GM23338 (cell line): ENCODE measurements at regions not wholly inside any gene's neighbourhood (a gene's known extent, or its start where the extent isn't known, plus 50 kb on each side); places are given as distances from the start of the nearest gene placed in this dataset.

Source experiments
- ATAC-seq: fragments of 200-7000 bp; cut with Tn5 transposase; 3 replicates; pipeline ENCODE4 v1.9.1; 2020
- DNase-seq: peaks from one replicate; pipeline ENCODE4 v3.0.0-alpha.2; 2015; ENCODE audit warnings: low spot score
- H2AFZ ChIP-seq: fragments of 200-600 bp; sonication (generic); 2 replicates; pipeline ENCODE4 v1.8.0; 2016; ENCODE audit warnings: antibody characterized with exemption, mild to moderate bottlenecking, moderate library complexity
- H3F3A ChIP-seq: fragments of 200-600 bp; sonication (generic); replicated peaks from 2 replicates; pipeline ENCODE4 v1.8.0; 2017; ENCODE audit warnings: antibody characterized with exemption, mixed run types, low read depth
- H3K27ac ChIP-seq: fragments of 200-600 bp; sonication (generic); 2 replicates; pipeline ENCODE4 v1.6.1; 2016; ENCODE audit warnings: low read depth
- H3K27me3 ChIP-seq: fragments of 200-600 bp; sonication (generic); 2 replicates; pipeline ENCODE4 v1.8.0; 2016; ENCODE audit warnings: mild to moderate bottlenecking, mixed run types, moderate library complexity; ENCODE audit not compliant: insufficient read depth
- H3K36me3 ChIP-seq: fragments of 200-600 bp; sonication (generic); 2 replicates; pipeline ENCODE4 v1.8.0; 2016; ENCODE audit warnings: mild to moderate bottlenecking; ENCODE audit not compliant: insufficient read depth
- H3K4me1 ChIP-seq: fragments of 200-600 bp; sonication (generic); 2 replicates; pipeline ENCODE4 v1.8.0; 2016; ENCODE audit warnings: mild to moderate bottlenecking, moderate library complexity; ENCODE audit not compliant: insufficient read depth
- H3K4me2 ChIP-seq: fragments of 200-600 bp; sonication (generic); 2 replicates; pipeline ENCODE4 v1.7.1; 2017; ENCODE audit warnings: mixed run types
- H3K4me3 ChIP-seq: fragments of 200-600 bp; sonication (generic); 2 replicates; pipeline ENCODE4 v1.6.1; 2016; ENCODE audit warnings: mixed run types
- H3K79me2 ChIP-seq: fragments of 200-600 bp; sonication (generic); replicated peaks from 2 replicates; pipeline ENCODE4 v1.8.0; 2017; ENCODE audit warnings: mild to moderate bottlenecking; ENCODE audit not compliant: insufficient read depth
- H3K9me2 ChIP-seq: fragments of 200-600 bp; sonication (generic); 2 replicates; pipeline ENCODE4 v1.8.0; 2017; ENCODE audit not compliant: insufficient read depth
- H4K20me1 ChIP-seq: fragments of 200-600 bp; sonication (generic); replicated peaks from 2 replicates; pipeline ENCODE4 v1.8.0; 2017; ENCODE audit warnings: mild to moderate bottlenecking; ENCODE audit not compliant: insufficient read depth
- H3K27ac Mint-ChIP-seq: 2 replicates; pipeline ENCODE4 v1.8.0; 2020; ENCODE audit warnings: inconsistent platforms, mild to moderate bottlenecking, moderate library complexity, mixed read lengths
- H3K27me3 Mint-ChIP-seq: 3 replicates; pipeline ENCODE4 v1.8.0; 2022; ENCODE audit warnings: low read depth, mild to moderate bottlenecking, moderate library complexity, mixed read lengths, inconsistent platforms; ENCODE audit not compliant: insufficient read depth, poor library complexity
- H3K36me3 Mint-ChIP-seq: 3 replicates; pipeline ENCODE4 v1.8.0; 2021; ENCODE audit warnings: low read depth, mild to moderate bottlenecking, inconsistent platforms, moderate library complexity, mixed read lengths
- H3K4me1 Mint-ChIP-seq: 3 replicates; pipeline ENCODE4 v1.8.0; 2020; ENCODE audit warnings: mild to moderate bottlenecking, inconsistent platforms, mixed read lengths
- H3K4me3 Mint-ChIP-seq: 3 replicates; pipeline ENCODE4 v1.8.0; 2021; ENCODE audit warnings: moderate library complexity, mild to moderate bottlenecking, inconsistent platforms, mixed read lengths
- H3K9me3 Mint-ChIP-seq: 3 replicates; pipeline ENCODE4 v1.8.0; 2020; ENCODE audit warnings: moderate library complexity, mild to moderate bottlenecking, inconsistent platforms, mixed read lengths
- CREB1 ChIP-seq: fragments of 250-450 bp; sonication (Bioruptor Pico); IDR thresholded peaks from 2 replicates; pipeline ENCODE4 v1.5.0; 2020; ENCODE audit warnings: low read depth, mild to moderate bottlenecking, moderate library complexity
- EZH2 ChIP-seq: fragments of 200-600 bp; sonication (generic); IDR thresholded peaks from one replicate; pipeline ENCODE4 v1.8.0; 2017; ENCODE audit warnings: antibody characterized with exemption, mild to moderate bottlenecking, low read depth; ENCODE audit not compliant: unreplicated experiment
- EZH2phosphoT487 ChIP-seq: fragments of 200-600 bp; sonication (generic); IDR thresholded peaks from one replicate; pipeline ENCODE4 v1.8.1; 2018; ENCODE audit warnings: antibody characterized with exemption; ENCODE audit not compliant: unreplicated experiment
- JUNB ChIP-seq: IDR thresholded peaks from one replicate; pipeline ENCODE4 v1.6.1; 2016; ENCODE audit warnings: antibody characterized with exemption; ENCODE audit not compliant: unreplicated experiment
- NANOG ChIP-seq: IDR thresholded peaks from 2 replicates; pipeline ENCODE4 v1.6.1; 2016; ENCODE audit warnings: antibody characterized with exemption, borderline replicate concordance
- POLR2AphosphoS5 ChIP-seq: IDR thresholded peaks from 2 replicates; pipeline ENCODE4 v1.6.1; 2016; ENCODE audit warnings: antibody characterized with exemption, low read depth
- STAT1 ChIP-seq: IDR thresholded peaks from one replicate; pipeline ENCODE4 v1.6.1; 2016; ENCODE audit warnings: antibody characterized with exemption; ENCODE audit not compliant: unreplicated experiment
- ZNF114 ChIP-seq: fragments of 250-450 bp; sonication (Bioruptor Pico); IDR thresholded peaks from 2 replicates; pipeline ENCODE4 v1.5.0; 2020; ENCODE audit warnings: mild to moderate bottlenecking, moderate library complexity
- ZNF331 ChIP-seq: fragments of 250-450 bp; sonication (Bioruptor Pico); IDR thresholded peaks from 2 replicates; pipeline ENCODE4 v1.5.0; 2020; ENCODE audit warnings: low read depth, mild to moderate bottlenecking, moderate library complexity
- TF ChIP-seq, protein P1 (sequence below), 2 experiments: fragments of 200-600 bp in 1 of 2; sonication (generic) in 1 of 2; conservative IDR thresholded peaks; 2 replicates each; pipeline versions ENCODE4 v1.5.1 to v1.6.1; 2016 to 2017; ENCODE audit warnings: antibody characterized with exemption in 2 of 2, low read depth in 2 of 2, mild to moderate bottlenecking in 2 of 2, moderate library complexity in 1 of 2
- TF ChIP-seq, protein P2 (sequence below): IDR thresholded peaks from 2 replicates; pipeline ENCODE4 v1.6.1; 2016; ENCODE audit warnings: antibody characterized with exemption
- TF ChIP-seq, protein P3 (sequence below): fragments of 250-450 bp; sonication (Bioruptor Pico); IDR thresholded peaks from 2 replicates; pipeline ENCODE4 v1.5.0; 2020; ENCODE audit warnings: mild to moderate bottlenecking, moderate library complexity
- TF ChIP-seq, protein P4 (sequence below): IDR thresholded peaks from one replicate; pipeline ENCODE4 v1.6.1; 2018; ENCODE audit warnings: antibody characterized with exemption; ENCODE audit not compliant: unreplicated experiment

DNA sequence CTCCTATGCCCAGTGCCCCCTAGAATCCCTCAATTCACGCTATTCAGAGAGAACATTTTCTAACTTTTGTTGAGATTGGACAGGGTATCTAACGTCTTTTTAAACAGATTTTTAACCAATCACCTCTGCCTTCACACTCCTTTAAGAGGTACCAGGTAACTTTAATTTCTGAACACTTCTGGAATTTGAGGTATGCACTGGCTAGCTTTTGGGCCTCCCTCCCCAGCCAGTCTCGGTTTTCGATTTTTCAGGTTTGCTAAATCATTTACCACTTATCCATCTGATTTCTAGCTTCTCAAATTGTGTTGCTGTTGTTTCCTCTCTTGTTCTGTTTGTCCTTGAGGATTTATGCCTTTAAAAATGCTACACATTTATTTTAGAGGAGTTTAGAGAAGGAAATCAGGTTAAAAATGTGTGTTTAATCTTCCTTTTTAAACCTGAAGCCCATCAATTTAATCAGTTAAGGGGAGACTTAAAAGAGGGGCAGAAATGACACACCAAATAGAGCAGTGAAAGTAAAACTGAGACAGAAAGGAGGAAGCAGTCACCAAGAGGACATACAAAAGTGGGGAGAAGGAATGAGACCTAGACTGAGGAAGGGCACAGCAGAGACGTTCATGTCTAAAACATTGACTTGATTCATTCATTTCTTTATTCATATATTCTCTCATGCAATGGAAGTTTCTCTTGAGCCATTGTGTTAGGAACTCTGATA lies 139.6 kb upstream of the HTR2A start:
- no peaks in the 10 kb centered on the region for H3K79me2 ChIP-seq
- H3K27ac Mint-ChIP-seq: peak overlapping the region; percentile 54

More for the DNA sequence above, 139.6 kb upstream of the HTR2A start:
- H3K4me3 Mint-ChIP-seq: no peak overlapping the region
- no peaks in the 10 kb centered on the region for H3K9me3 Mint-ChIP-seq
- peaks cover 50% of the 10 kb centered on the region for H3K4me1 ChIP-seq
- peak overlapping the region; percentile 7; the same call in 1 of the 2 replicates for H3K4me2 ChIP-seq
- no peaks in the 10 kb centered on the region for H3K36me3 ChIP-seq
- H3K36me3 Mint-ChIP-seq: no peaks in the 10 kb centered on the region
- ATAC-seq (peak; percentile 78), DNase-seq (peak; percentile 63)
- H3K27me3 ChIP-seq: no peaks in the 10 kb centered on the region
- H4K20me1 ChIP-seq: no peaks in the 10 kb centered on the region
- TF ChIP-seq, protein P1, sequence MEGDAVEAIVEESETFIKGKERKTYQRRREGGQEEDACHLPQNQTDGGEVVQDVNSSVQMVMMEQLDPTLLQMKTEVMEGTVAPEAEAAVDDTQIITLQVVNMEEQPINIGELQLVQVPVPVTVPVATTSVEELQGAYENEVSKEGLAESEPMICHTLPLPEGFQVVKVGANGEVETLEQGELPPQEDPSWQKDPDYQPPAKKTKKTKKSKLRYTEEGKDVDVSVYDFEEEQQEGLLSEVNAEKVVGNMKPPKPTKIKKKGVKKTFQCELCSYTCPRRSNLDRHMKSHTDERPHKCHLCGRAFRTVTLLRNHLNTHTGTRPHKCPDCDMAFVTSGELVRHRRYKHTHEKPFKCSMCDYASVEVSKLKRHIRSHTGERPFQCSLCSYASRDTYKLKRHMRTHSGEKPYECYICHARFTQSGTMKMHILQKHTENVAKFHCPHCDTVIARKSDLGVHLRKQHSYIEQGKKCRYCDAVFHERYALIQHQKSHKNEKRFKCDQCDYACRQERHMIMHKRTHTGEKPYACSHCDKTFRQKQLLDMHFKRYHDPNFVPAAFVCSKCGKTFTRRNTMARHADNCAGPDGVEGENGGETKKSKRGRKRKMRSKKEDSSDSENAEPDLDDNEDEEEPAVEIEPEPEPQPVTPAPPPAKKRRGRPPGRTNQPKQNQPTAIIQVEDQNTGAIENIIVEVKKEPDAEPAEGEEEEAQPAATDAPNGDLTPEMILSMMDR (conservative IDR thresholded peaks at IDR 0.05; ENCODE audit: low read depth in 2 of 2): no peak
- TF ChIP-seq CREB1: no peak
- TF ChIP-seq, protein P2, sequence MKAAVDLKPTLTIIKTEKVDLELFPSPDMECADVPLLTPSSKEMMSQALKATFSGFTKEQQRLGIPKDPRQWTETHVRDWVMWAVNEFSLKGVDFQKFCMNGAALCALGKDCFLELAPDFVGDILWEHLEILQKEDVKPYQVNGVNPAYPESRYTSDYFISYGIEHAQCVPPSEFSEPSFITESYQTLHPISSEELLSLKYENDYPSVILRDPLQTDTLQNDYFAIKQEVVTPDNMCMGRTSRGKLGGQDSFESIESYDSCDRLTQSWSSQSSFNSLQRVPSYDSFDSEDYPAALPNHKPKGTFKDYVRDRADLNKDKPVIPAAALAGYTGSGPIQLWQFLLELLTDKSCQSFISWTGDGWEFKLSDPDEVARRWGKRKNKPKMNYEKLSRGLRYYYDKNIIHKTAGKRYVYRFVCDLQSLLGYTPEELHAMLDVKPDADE: no peak
- TF ChIP-seq STAT1: no peak
- TF ChIP-seq ZNF331 (CRISPR knock-in tag): no peak
- TF ChIP-seq EZH2: no peak
- TF ChIP-seq EZH2phosphoT487: no peak
- TF ChIP-seq, protein P3, sequence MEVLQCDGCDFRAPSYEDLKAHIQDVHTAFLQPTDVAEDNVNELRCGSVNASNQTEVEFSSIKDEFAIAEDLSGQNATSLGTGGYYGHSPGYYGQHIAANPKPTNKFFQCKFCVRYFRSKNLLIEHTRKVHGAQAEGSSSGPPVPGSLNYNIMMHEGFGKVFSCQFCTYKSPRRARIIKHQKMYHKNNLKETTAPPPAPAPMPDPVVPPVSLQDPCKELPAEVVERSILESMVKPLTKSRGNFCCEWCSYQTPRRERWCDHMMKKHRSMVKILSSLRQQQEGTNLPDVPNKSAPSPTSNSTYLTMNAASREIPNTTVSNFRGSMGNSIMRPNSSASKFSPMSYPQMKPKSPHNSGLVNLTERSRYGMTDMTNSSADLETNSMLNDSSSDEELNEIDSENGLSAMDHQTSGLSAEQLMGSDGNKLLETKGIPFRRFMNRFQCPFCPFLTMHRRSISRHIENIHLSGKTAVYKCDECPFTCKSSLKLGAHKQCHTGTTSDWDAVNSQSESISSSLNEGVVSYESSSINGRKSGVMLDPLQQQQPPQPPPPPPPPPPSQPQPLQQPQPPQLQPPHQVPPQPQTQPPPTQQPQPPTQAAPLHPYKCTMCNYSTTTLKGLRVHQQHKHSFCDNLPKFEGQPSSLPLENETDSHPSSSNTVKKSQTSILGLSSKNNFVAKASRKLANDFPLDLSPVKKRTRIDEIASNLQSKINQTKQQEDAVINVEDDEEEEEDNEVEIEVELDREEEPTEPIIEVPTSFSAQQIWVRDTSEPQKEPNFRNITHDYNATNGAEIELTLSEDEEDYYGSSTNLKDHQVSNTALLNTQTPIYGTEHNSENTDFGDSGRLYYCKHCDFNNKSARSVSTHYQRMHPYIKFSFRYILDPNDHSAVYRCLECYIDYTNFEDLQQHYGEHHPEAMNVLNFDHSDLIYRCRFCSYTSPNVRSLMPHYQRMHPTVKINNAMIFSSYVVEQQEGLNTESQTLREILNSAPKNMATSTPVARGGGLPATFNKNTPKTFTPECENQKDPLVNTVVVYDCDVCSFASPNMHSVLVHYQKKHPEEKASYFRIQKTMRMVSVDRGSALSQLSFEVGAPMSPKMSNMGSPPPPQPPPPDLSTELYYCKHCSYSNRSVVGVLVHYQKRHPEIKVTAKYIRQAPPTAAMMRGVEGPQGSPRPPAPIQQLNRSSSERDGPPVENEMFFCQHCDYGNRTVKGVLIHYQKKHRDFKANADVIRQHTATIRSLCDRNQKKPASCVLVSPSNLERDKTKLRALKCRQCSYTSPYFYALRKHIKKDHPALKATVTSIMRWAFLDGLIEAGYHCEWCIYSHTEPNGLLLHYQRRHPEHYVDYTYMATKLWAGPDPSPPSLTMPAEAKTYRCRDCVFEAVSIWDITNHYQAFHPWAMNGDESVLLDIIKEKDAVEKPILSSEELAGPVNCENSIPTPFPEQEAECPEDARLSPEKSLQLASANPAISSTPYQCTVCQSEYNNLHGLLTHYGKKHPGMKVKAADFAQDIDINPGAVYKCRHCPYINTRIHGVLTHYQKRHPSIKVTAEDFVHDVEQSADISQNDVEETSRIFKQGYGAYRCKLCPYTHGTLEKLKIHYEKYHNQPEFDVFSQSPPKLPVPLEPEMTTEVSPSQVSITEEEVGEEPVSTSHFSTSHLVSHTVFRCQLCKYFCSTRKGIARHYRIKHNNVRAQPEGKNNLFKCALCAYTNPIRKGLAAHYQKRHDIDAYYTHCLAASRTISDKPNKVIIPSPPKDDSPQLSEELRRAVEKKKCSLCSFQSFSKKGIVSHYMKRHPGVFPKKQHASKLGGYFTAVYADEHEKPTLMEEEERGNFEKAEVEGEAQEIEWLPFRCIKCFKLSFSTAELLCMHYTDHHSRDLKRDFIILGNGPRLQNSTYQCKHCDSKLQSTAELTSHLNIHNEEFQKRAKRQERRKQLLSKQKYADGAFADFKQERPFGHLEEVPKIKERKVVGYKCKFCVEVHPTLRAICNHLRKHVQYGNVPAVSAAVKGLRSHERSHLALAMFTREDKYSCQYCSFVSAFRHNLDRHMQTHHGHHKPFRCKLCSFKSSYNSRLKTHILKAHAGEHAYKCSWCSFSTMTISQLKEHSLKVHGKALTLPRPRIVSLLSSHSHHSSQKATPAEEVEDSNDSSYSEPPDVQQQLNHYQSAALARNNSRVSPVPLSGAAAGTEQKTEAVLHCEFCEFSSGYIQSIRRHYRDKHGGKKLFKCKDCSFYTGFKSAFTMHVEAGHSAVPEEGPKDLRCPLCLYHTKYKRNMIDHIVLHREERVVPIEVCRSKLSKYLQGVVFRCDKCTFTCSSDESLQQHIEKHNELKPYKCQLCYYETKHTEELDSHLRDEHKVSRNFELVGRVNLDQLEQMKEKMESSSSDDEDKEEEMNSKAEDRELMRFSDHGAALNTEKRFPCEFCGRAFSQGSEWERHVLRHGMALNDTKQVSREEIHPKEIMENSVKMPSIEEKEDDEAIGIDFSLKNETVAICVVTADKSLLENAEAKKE (CRISPR knock-in tag): no peak
- no peak for TF ChIP-seq POLR2AphosphoS5
- TF ChIP-seq NANOG: no peak
- TF ChIP-seq JUNB: no peak
- TF ChIP-seq, protein P4, sequence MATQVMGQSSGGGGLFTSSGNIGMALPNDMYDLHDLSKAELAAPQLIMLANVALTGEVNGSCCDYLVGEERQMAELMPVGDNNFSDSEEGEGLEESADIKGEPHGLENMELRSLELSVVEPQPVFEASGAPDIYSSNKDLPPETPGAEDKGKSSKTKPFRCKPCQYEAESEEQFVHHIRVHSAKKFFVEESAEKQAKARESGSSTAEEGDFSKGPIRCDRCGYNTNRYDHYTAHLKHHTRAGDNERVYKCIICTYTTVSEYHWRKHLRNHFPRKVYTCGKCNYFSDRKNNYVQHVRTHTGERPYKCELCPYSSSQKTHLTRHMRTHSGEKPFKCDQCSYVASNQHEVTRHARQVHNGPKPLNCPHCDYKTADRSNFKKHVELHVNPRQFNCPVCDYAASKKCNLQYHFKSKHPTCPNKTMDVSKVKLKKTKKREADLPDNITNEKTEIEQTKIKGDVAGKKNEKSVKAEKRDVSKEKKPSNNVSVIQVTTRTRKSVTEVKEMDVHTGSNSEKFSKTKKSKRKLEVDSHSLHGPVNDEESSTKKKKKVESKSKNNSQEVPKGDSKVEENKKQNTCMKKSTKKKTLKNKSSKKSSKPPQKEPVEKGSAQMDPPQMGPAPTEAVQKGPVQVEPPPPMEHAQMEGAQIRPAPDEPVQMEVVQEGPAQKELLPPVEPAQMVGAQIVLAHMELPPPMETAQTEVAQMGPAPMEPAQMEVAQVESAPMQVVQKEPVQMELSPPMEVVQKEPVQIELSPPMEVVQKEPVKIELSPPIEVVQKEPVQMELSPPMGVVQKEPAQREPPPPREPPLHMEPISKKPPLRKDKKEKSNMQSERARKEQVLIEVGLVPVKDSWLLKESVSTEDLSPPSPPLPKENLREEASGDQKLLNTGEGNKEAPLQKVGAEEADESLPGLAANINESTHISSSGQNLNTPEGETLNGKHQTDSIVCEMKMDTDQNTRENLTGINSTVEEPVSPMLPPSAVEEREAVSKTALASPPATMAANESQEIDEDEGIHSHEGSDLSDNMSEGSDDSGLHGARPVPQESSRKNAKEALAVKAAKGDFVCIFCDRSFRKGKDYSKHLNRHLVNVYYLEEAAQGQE: no peak
- TF ChIP-seq ZNF114 (CRISPR knock-in tag): no peak
- no peaks in the 10 kb centered on the region for H3F3A ChIP-seq
- no peak overlapping the region for H3K4me3 ChIP-seq
- no peak overlapping the region for H2AFZ ChIP-seq
- H3K27ac ChIP-seq: peak overlapping the region; percentile 26
- peaks cover 50% of the 10 kb centered on the region for H3K4me1 Mint-ChIP-seq
- peaks cover 3% of the 10 kb centered on the region for H3K27me3 Mint-ChIP-seq
- H3K9me2 ChIP-seq: no peaks in the 10 kb centered on the region
